GM10248 (cell line): ENCODE measurements at regions not wholly inside any gene's neighbourhood (a gene's known extent, or its start where the extent isn't known, plus 50 kb on each side); places are given as distances from the start of the nearest gene placed in this dataset.

Experiments
- CTCF ChIA-PET: fragments of 300-600 bp; sonication (Branson Sonifier 250); formaldehyde crosslinking; extraction: SDS; loops from one replicate; lab custom pipeline; 2021; ENCODE audit warnings: antibody characterized with exemption; lab: Yijun Ruan, JAX
- POLR2A ChIA-PET: fragments of 350-650 bp; sonication (Branson Sonifier 250); formaldehyde crosslinking; extraction: SDS; loops from one replicate; lab custom pipeline; 2020; ENCODE audit warnings: antibody characterized with exemption; lab: Yijun Ruan, JAX
- DNase-seq: peaks from one replicate; pipeline ENCODE4 v3.0.0; 2012; ENCODE audit errors: extremely low spot score
- CTCF ChIP-seq: IDR thresholded peaks from 2 replicates; pipeline ENCODE4 v1.5.1; 2012; ENCODE audit warnings: mild to moderate bottlenecking, low read depth; ENCODE audit errors: extremely low read depth, missing control alignments, control extremely low read depth

- CTCF ChIA-PET, result interaction anchor here (1.1 to 1.5 kb wide), 2 partner anchors 38 to 519 kb away, joined by 3 read pairs; no protein-coding TSS in a partner anchor
- TF ChIP-seq CTCF, result no peak
- DNase-seq, result no peak
- POLR2A ChIA-PET, result no interaction called here
Measured at GRCh38 chr5:171521679-171522078, 102.2 kb downstream of the FGF18 start.

GRCh38 chr5:171523781-171524180, 104.3 kb downstream of the FGF18 start:
- POLR2A ChIA-PET, result no interaction called here
- CTCF ChIA-PET, result no interaction called here
- no peak for TF ChIP-seq CTCF
- no peak for DNase-seq

- CTCF ChIA-PET, result no interaction called here
- TF ChIP-seq CTCF, result no peak
- POLR2A ChIA-PET, result no interaction called here
- no peak for DNase-seq
Measured at GRCh38 chr5:171524466-171524865, 105.0 kb downstream of the FGF18 start.

GRCh38 chr5:171525085-171525484, 105.6 kb downstream of the FGF18 start:
- ChIA-PET CTCF (no interaction called here), POLR2A (no interaction called here)
- no peak for TF ChIP-seq CTCF
- no peak for DNase-seq

- POLR2A ChIA-PET, result no interaction called here
- DNase-seq, result no peak
- CTCF ChIA-PET, result no interaction called here
- no peak for TF ChIP-seq CTCF
Measured at GRCh38 chr5:171528036-171528435, 108.6 kb downstream of the FGF18 start.

- CTCF ChIA-PET, result no interaction called here
- no peak for DNase-seq
- POLR2A ChIA-PET, result no interaction called here
- no peak for TF ChIP-seq CTCF
Measured at GRCh38 chr5:171528865-171529614, 109.6 kb downstream of the FGF18 start.
